IMR-90 (cell line): ENCODE measurements at regions not wholly inside any gene's neighbourhood (a gene's known extent, or its start where the extent isn't known, plus 50 kb on each side); places are given as distances from the start of the nearest gene placed in this dataset.

ENCODE experiments used
- BHLHE40 ChIP-seq: fragments of 150-350 bp; IDR thresholded peaks from 2 replicates; pipeline ENCODE4 v1.6.1; 2016; ENCODE audit warnings: mild to moderate bottlenecking, low read depth, low read length
- MAZ ChIP-seq: IDR thresholded peaks from 2 replicates; pipeline ENCODE4 v1.6.1; 2012; ENCODE audit warnings: low read depth, mild to moderate bottlenecking, low read length, improper control_type of control experiment, moderate library complexity, borderline replicate concordance
- POLR2A ChIP-seq: IDR thresholded peaks from 2 replicates; pipeline ENCODE4 v1.6.1; 2012; ENCODE audit warnings: mild to moderate bottlenecking, low read depth, low read length
- RCOR1 ChIP-seq: IDR thresholded peaks from 2 replicates; pipeline ENCODE4 v1.6.1; 2012; ENCODE audit warnings: mild to moderate bottlenecking, low read length, improper control_type of control experiment; ENCODE audit not compliant: insufficient replicate concordance
- RFX5 ChIP-seq: IDR thresholded peaks from 2 replicates; pipeline ENCODE4 v1.8.0; 2012; ENCODE audit warnings: low read depth, mild to moderate bottlenecking, low read length, moderate library complexity
- TF ChIP-seq, protein P1 (sequence below): conservative IDR thresholded peaks from 2 replicates; pipeline ENCODE4 v1.5.1; 2012; ENCODE audit warnings: mild to moderate bottlenecking, low read depth, low read length, improper control_type of control experiment

DNA sequence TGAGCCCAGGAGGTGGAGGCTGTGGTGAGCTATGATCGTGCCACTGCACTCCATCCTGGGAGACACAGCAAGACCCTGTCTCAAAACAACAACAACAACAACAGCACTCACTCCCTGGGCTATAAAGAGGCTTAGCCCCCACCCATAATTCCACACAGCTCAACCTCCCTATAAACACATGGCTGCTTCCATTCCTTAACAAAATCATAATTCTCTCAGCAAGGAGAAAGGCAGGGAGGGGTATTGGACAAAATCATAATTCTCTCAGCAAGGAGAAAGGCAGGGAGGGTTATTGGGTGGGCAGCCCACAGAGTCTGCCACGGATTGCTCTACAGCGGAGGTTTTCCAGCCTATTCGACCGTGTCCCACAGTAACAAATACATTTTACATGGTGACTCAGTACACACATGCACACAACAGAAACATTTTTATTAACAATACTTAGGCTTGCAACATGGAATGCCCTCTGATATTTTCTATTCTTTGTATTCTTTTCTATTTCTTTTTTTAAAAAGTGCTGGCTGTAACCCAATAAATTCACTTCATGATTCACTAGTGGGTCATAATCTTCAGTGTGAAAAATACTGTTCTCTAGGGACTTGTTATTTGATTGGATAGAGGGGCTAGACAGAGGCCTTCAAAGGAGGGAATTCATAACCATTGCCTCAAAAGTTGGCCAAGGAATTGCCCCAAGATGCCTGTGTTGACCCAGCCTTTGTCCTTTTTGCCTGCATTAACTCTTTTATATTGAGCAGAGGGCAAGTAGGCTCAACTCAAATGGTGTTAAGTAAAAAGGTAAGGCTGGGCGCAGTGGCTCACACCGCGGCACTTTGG is 50.6 kb upstream of the ZMYND8 start:
- TF ChIP-seq RFX5, result no peak
- no peak for TF ChIP-seq BHLHE40
- TF ChIP-seq, protein P1, sequence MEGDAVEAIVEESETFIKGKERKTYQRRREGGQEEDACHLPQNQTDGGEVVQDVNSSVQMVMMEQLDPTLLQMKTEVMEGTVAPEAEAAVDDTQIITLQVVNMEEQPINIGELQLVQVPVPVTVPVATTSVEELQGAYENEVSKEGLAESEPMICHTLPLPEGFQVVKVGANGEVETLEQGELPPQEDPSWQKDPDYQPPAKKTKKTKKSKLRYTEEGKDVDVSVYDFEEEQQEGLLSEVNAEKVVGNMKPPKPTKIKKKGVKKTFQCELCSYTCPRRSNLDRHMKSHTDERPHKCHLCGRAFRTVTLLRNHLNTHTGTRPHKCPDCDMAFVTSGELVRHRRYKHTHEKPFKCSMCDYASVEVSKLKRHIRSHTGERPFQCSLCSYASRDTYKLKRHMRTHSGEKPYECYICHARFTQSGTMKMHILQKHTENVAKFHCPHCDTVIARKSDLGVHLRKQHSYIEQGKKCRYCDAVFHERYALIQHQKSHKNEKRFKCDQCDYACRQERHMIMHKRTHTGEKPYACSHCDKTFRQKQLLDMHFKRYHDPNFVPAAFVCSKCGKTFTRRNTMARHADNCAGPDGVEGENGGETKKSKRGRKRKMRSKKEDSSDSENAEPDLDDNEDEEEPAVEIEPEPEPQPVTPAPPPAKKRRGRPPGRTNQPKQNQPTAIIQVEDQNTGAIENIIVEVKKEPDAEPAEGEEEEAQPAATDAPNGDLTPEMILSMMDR, result no peak
- no peak for TF ChIP-seq POLR2A
- TF ChIP-seq MAZ, result no peak
- no peak for TF ChIP-seq RCOR1
